ENCODE measurements at regions not wholly inside any gene's neighbourhood (a gene's known extent, or its start where the extent isn't known, plus 50 kb on each side); places are given as distances from the start of the nearest gene placed in this dataset.

DNA sequence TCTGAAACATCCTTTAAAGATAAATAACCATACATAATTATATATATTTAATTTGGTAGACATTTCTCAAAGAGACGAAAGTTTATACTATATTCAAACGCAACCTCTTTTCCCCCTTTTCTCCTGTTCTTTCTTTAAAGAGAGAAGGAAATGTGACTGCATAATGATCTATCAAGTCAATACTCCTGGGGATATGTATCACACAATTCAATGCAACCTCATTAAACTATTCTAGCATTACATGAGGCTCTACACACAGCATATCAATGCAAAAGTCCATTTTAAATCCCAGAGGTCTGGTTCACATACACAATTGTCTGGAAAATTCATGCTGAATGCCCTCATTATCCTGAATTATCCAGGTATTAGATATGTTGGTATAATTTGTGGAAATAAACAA, 330.7 kb downstream of the LMX1A start:
- no peak for DNase-seq

GRCh38 chr1:165014753-165015152, 341.8 kb downstream of the LMX1A start:
- DNase-seq = no peak

- no peak for DNase-seq
Measured at GRCh38 chr1:165011991-165012531, 344.5 kb downstream of the LMX1A start.

GRCh38 chr1:165011186-165011585, 345.3 kb downstream of the LMX1A start:
- DNase-seq = no peak

- DNase-seq = no peak
Measured at GRCh38 chr1:165010418-165011070, 346.0 kb downstream of the LMX1A start.

DNA sequence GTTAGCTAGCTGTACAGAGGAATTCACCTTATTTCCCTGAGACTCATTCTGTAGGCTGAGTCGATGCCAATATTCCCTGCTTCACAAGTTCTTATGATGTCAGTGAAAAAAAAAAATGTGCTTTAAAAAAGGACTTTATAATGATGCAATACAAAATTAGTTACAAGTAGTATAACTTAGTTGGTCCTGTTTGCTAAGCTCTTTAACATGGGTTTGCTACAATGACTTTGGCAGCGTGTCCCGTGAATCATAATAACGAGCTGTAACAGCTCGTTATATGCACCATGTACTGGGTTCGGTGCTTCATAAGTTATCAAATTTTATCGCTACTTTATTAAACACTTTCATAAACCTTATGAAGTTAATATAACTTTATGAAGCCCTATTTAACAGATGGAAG, 349.7 kb downstream of the LMX1A start:
- no peak for DNase-seq

DNA sequence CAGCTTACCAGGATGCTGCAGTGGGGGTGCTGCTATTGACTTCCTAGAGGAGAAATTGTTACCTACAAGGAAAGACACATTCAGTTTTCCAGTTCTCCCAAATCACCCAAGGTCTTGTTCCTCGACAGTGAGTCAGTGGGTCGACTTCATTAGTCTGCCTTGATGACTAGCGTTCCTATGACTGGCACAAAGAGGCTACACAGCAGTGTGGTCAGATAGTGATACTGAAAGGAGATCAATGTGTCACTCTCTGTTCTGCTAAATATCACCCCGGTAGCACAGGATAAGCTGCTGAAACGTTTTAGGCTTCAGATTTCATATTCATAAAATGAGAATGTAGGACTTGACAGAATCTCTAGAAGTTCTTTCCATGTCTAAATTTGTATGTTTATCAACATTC, 357.4 kb downstream of the LMX1A start:
- no peak for DNase-seq

GRCh38 chr1:164991763-164992314, 364.7 kb downstream of the LMX1A start:
- no peak for DNase-seq

DNA sequence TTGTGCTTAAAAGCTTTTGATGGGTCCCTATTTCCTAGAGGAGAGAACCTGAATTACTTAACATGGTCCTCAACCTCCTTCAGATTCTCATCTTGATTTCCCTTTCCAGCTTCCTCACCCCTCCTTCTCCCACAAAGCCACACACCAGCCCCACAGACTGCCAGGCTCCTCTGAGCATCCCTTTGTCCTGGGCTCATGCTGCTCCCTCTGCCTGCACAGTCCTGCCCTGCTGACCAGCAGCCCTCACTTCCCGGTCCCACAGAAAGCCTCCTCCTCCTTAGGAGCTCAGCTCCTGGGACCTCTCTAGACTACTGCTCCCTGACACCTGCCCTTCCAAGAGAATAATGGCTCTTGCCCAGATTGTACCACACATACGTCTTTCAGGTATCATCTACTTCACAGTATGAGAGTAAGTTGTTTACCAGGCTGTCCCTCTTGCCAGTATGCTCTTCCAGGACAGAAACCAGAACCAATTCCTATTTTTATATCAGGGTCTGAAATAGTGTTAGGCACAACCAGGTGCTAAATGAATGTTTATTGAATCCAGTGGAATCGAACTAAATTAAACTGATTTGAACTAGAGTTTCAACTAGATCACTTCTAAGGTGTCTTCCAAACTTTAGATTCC, 373.4 kb downstream of the LMX1A start:
- no peak for DNase-seq

- no peak for DNase-seq
Measured at GRCh38 chr1:164982545-164982944, 374.0 kb downstream of the LMX1A start.

- DNase-seq = no peak
Measured at GRCh38 chr1:164977561-164977960, 379.0 kb downstream of the LMX1A start.

DNA sequence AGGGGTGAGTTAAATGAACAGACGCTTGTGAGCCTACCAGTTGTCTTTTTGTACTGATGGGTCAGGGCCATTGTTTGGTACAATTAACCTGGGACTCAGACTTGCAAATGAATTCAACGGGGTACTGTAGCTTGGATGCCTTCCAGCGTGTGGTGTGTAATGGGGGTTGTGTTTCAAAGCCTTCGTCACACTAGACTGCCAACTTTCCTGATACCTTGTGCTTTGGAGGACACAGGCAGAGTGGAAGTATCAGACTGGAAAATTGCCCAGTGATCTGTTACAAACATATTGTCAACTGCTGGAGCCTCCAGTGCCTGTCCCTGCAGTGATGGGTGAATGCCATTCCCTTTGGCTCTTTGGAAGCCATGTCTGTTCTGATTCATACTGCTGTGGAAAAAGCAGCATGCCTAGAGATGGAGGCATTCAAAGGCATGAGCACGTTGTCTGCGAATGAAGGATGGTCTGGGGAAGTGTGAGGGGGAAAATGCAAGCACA, 384.5 kb downstream of the LMX1A start:
- no peak for DNase-seq

DNA sequence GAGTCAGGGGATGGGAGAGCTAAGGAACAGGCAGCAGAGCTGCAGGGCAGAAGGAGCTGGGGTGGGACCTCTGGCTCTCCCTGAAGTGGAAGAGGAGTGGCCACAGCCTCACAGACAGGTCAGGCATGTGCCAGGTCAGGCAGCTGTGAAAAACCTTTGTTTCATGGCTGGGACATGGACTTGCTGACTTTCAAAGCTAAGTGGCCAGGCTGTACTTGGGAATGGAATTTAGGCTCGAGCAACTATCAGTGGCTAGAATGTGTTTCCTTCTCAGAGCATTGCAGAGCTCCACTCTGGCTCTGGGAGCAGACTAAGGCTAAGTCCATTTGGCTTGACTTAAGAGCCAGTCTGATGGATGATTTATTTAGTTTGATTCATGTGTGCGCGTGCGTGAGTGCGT, 385.1 kb downstream of the LMX1A start:
- no peak for DNase-seq

DNA sequence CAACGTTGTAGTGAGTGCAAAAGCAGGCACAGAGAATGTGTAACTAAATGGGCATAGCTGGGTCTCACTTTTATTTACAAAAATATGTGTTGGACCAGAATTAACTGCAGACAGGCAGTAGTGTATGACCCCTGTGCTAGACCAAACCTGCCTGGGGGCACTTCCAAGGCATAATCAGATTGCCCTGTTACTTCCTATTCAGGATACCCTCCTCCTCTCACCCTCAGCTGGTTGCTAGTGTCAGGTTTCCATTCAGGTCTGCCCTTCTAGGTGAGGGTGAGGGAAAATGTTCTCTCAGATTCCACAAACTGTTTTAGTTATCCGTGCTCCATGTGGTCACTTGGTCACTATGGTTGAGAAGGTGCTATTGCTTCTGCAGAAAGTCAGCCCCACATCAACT, 387.3 kb downstream of the LMX1A start:
- DNase-seq = no peak

- DNase-seq = no peak
Measured at GRCh38 chr1:164967300-164967699, 389.2 kb downstream of the LMX1A start.

DNA sequence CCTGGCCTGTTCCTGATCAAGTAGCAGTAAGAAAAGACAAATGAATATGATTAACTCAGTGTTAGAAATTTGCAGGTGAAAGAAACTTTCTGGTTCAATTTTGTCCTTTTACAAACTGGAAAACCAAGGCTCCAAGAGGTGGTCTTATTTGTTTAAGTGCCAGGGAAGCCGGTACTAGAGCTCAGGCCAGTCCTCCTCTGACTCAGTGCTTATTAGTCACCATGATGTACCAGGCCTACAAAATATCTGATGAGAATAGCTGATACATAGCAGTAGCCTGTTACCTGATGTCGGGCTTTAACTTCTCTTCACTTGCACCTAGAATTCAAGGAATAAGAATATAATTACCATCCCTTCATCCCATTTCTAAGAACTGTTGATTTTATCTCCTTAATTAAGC, 394.8 kb downstream of the LMX1A start:
- DNase-seq = no peak

- no peak for DNase-seq
Measured at GRCh38 chr1:164958982-164959768, 397.3 kb downstream of the LMX1A start.

DNA sequence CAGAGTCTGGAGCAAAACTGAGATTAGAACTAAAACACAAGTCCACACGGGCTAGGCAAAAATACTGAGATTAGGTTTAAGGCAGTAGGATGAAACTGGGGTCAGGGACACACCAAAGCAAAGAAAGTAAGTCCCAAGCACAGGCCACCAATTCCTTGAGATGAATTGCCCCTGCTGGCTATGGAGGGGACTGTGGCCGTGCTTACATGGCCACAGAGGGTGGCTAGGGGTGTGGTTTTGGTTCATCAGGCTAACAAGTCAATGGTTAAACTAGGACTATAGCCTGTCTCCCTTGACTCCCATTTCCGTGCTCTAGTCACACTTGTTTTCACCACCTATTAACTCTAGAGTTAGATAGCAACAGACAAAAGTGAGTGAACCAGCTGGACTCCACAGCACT, 394.8 kb downstream of the PBX1 start:
- DNase-seq = no peak

- DNase-seq = no peak
Measured at GRCh38 chr1:164953098-164953497, 394.1 kb downstream of the PBX1 start.

DNA sequence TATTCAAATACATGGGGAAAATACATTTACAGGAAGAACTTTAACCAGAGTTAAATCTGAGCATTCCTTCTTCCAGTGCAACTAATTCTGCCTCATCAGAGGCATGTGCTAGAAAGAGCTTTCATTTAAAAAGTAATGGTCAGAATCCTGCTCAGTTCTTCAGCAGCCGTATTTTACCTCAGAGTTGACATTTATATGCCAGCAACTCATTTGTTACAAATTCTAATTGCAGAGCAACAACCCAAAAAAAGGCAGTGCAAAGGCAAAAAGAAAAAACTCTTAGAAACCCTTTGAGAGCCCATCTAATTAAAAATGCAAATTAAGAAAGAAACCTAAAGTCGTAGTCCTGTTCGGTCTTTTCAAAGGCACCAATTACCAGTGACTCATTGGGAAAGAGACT, 392.5 kb downstream of the PBX1 start:
- no peak for DNase-seq

DNA sequence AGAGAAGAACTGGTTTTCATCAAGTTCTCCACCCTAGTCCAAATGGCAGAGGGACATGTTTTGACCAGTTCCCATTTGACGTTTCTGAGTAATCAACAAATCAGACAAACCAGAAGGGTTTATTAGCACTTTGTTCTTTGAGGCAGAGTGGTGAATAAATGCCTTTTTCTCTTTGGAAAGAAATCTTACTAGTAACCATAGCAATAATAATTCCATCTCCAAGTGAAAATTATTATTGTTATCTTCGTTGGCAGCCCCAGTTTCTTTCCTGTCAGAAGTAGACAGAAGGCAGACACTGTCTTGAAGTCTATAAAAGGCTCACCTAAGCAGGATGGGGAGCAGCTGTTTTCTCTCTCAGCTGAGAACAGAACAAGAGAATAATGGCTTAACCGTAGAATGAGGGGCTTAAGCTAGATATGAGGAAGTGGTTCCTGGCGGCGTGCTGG, 391.6 kb downstream of the PBX1 start:
- no peak for DNase-seq

DNA sequence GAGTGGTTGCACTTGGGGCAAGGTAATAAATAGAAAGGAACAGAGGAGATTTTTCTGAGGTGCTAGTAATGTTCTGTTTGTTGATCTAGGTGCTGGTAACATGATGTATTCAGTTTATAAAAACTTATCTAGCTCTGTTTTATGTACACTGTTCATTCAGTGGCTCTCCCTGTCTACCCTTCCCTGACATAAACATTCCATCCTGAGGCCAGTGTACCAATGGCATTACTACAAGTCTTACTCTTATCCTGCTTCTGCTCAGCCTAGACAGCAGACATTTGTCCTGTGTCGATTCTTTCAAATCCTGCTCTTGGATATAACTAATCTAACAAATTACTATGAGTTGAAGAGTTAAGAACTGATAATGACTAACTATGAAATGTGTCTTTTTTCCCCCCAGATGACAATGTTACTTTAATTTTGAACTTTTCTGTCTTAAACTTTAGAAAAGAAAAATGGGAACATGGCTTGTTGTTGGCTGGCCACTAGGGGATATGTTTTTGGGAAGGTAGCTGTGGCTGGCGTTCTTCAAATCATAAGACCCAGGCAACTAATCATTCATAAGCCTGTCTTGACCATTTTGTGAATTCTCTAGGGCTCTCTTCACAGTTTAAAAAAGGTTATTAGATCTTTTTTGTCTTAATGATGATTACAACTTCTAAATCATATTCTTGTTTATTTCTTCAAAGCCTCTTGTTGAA, 390.9 kb downstream of the PBX1 start:
- DNase-seq = no peak

GRCh38 chr1:164948101-164948500, 389.1 kb downstream of the PBX1 start:
- no peak for DNase-seq
